ENCODE measurements at regions not wholly inside any gene's neighbourhood (a gene's known extent, or its start where the extent isn't known, plus 50 kb on each side); places are given as distances from the start of the nearest gene placed in this dataset.
"Not testable (repeated sequence)": the region's sequence is repeated elsewhere in the genome, so short reads cannot be mapped to it uniquely, and the experiment has no call there.

- Histone ChIP-seq H3K4me3 (no peak overlapping the region), H3K27me3 (no peaks in the 10 kb centered on the region), H3K4me1 (no peaks in the 10 kb centered on the region), H3K27ac (no peak overlapping the region), H3K9me3 (replicated peaks) (no peaks in the 10 kb centered on the region), H3K36me3 (no peaks in the 10 kb centered on the region)
- DNase-seq, result no peak
Measured at GRCh38 chr1:178665579-178665978, 59.5 kb upstream of the RALGPS2 start.

- not testable (repeated sequence) for H3K27ac ChIP-seq; DNase-seq; H3K36me3 ChIP-seq; H3K4me3 ChIP-seq; H3K9me3 ChIP-seq (replicated peaks); H3K4me1 ChIP-seq; H3K27me3 ChIP-seq
Measured at GRCh38 chr1:178666891-178667290, 58.2 kb upstream of the RALGPS2 start.

- DNase-seq, result no peak
- no peaks in the 10 kb centered on the region for H3K4me1 ChIP-seq
- H3K27ac ChIP-seq, result no peak overlapping the region
- no peaks in the 10 kb centered on the region for H3K9me3 ChIP-seq (replicated peaks)
- no peaks in the 10 kb centered on the region for H3K36me3 ChIP-seq
- H3K27me3 ChIP-seq, result no peaks in the 10 kb centered on the region
- no peak overlapping the region for H3K4me3 ChIP-seq
Measured at GRCh38 chr1:178672434-178672833, 52.6 kb upstream of the RALGPS2 start.

- not testable (repeated sequence) for H3K27ac ChIP-seq; DNase-seq; H3K27me3 ChIP-seq; H3K36me3 ChIP-seq; H3K4me1 ChIP-seq; H3K4me3 ChIP-seq; H3K9me3 ChIP-seq (replicated peaks)
Measured at GRCh38 chr1:178674559-178674958, 50.5 kb upstream of the RALGPS2 start.

All from SJCRH30 (cell line).